Adrenal gland (tissue), 9 donors: ENCODE measurements at regions not wholly inside any gene's neighbourhood (a gene's known extent, or its start where the extent isn't known, plus 50 kb on each side); places are given as distances from the start of the nearest gene placed in this dataset.

Experiments
- DNase-seq, 7 donors: peaks; one replicate each; pipeline ENCODE4 v3.0.0-alpha.2; 2019 to 2020
- H3K27ac ChIP-seq, 5 donors: fragments of 200-600 bp; sonication (generic) in 4 of 5; 1 replicate in 3 of 5; 2 replicates in 2 of 5; pipeline versions ENCODE4 v1.5.1 to v1.8.0; 2016 to 2020; ENCODE audit warnings: mild to moderate bottlenecking in 1 of 5
- H3K27me3 ChIP-seq: fragments of 200-600 bp; 2 replicates; pipeline ENCODE4 v1.8.0; 2021
- H3K36me3 ChIP-seq, 2 donors: fragments of 200-600 bp; replicated peaks in 1 of 2; 1 replicate in 1 of 2; 2 replicates in 1 of 2; pipeline versions ENCODE4 v1.5.1 to v1.8.0; 2018 to 2022
- H3K4me1 ChIP-seq, 2 donors: fragments of 200-600 bp; replicated peaks in 1 of 2; 1 replicate in 1 of 2; 2 replicates in 1 of 2; pipeline versions ENCODE4 v1.5.1 to v1.8.0; 2018 to 2021
- H3K4me3 ChIP-seq, 4 donors: fragments of 200-600 bp; sonication (generic) in 3 of 4; one replicate each; pipeline ENCODE4 v1.5.1; 2016 to 2018
- H3K9me3 ChIP-seq, 3 donors: fragments of 200-600 bp; sonication (generic) in 1 of 3; replicated peaks in 1 of 3; 1 replicate in 2 of 3; 2 replicates in 1 of 3; pipeline versions ENCODE4 v1.5.1 to v1.8.0; 2016 to 2021
- POLR2A ChIP-seq, 2 donors: fragments of 450-650 bp; IDR thresholded peaks; one replicate each; pipeline ENCODE4 v1.6.1; 2017; ENCODE audit warnings: antibody characterized with exemption in 2 of 2, mild to moderate bottlenecking in 2 of 2, moderate library complexity in 1 of 2
- WGBS, 4 donors: extraction: QIAGEN DNeasy Blood & Tissue Kit in 2 of 4; methylation state at CpG; one replicate each; pipeline versions ENCODE4 v1.1.5 to v1.1.7; 2013 to 2017; 5-methylcytosine and 5-hydroxymethylcytosine counted together
- intact Hi-C, 2 donors: fragments of 100-400 bp; cut with DNase I; formaldehyde crosslinking; loops; one replicate each; pipeline versions ENCODE4 v1.14.1 to v1.15.0; 2022 to 2023
- TF ChIP-seq, protein P1 (sequence below), 6 experiments: fragments of 450-650 bp in 4 of 6; fragments of 200-600 bp in 2 of 6; sonication (generic) in 1 of 6; IDR thresholded peaks; 1 replicate in 5 of 6; 2 replicates in 1 of 6; pipeline versions ENCODE4 v1.5.1 to v1.8.0; 2016 to 2021; ENCODE audit warnings: antibody characterized with exemption in 6 of 6, mild to moderate bottlenecking in 2 of 6, moderate library complexity in 1 of 6
- donor health status: healthy with polysubstance abuse.
- donor health status: Bipolar disorder and iron deficiency.
- donor health status: DM: yes; HTN: yes; CAD: no.
- donor health status: DM: no; HTN: no; CAD: no.
- donor health status: DM: no; HTN: no; CAD: no.

DNA sequence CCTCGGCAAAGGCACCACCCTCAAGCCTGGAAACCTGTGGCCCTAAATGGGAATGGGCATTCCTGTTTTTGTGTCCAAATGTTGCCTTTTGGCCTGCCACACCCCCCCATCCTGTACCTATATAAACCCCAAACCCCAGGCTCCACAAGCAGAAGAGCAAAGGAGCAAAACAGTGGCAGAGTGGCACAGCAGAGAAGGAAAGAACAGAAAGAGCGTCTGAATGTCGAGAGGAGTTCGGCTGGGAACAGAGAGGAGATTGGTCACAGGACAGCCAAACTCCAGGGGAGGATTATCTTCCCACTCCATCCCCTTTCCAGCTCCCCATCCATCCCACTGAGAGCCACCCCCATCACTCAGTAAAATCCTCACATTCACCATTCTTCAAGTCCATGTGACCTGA is 58.0 kb upstream of the PREP start:
- Histone ChIP-seq H3K9me3 (peaks cover 0 to 3% (median 0%) of the 10 kb centered on the region in 3 donors), H3K36me3 (no peaks in the 10 kb centered on the region), H3K4me1 (no peaks in the 10 kb centered on the region), H3K27ac (no peak overlapping the region), H3K27me3 (no peaks in the 10 kb centered on the region), H3K4me3 (no peak overlapping the region)
- 83 to 94% (median 89%) methylated on average over 4 of the region's 4 CpGs for WGBS, 4 donors
- TF ChIP-seq POLR2A (IDR thresholded peaks at IDR 0.05), result no peak
- TF ChIP-seq, protein P1, sequence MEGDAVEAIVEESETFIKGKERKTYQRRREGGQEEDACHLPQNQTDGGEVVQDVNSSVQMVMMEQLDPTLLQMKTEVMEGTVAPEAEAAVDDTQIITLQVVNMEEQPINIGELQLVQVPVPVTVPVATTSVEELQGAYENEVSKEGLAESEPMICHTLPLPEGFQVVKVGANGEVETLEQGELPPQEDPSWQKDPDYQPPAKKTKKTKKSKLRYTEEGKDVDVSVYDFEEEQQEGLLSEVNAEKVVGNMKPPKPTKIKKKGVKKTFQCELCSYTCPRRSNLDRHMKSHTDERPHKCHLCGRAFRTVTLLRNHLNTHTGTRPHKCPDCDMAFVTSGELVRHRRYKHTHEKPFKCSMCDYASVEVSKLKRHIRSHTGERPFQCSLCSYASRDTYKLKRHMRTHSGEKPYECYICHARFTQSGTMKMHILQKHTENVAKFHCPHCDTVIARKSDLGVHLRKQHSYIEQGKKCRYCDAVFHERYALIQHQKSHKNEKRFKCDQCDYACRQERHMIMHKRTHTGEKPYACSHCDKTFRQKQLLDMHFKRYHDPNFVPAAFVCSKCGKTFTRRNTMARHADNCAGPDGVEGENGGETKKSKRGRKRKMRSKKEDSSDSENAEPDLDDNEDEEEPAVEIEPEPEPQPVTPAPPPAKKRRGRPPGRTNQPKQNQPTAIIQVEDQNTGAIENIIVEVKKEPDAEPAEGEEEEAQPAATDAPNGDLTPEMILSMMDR (IDR thresholded peaks at IDR 0.05), result no peak
- DNase-seq, result no peak
- intact Hi-C loops, result no loop called here

DNA sequence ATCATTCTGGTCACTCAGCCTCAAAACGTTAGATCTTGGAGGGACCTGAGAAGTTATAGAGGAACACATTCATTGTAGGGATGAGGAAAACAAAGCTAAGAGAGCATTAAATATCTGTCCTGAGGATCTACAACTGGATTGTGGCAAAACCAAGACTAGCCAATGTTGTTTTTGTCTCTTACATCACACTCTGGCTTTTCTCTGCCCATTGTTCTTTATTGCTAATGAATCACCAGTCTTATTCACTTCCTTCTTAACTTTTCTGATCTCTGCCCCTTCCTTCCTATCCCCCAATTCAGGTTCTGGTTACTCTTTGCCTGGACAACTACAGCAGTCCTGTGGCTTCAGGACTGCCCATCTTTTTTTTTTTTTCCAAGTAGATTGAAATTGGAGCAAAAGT is 57.0 kb upstream of the PREP start:
- H3K9me3 ChIP-seq, result no peaks in the 10 kb centered on the region
- TF ChIP-seq POLR2A (IDR thresholded peaks at IDR 0.05), result no peak
- TF ChIP-seq, protein P1 (IDR thresholded peaks at IDR 0.05), result no peak
- no peak for DNase-seq
- H3K27me3 ChIP-seq, result no peaks in the 10 kb centered on the region
- 64 to 82% (median 72%) methylated on average over 1 of the region's 1 CpG for WGBS, 4 donors
- no peak overlapping the region for H3K4me3 ChIP-seq
- no peak overlapping the region for H3K27ac ChIP-seq
- no peaks in the 10 kb centered on the region for H3K4me1 ChIP-seq
- no peaks in the 10 kb centered on the region for H3K36me3 ChIP-seq
- intact Hi-C loops, result no loop called here

DNA sequence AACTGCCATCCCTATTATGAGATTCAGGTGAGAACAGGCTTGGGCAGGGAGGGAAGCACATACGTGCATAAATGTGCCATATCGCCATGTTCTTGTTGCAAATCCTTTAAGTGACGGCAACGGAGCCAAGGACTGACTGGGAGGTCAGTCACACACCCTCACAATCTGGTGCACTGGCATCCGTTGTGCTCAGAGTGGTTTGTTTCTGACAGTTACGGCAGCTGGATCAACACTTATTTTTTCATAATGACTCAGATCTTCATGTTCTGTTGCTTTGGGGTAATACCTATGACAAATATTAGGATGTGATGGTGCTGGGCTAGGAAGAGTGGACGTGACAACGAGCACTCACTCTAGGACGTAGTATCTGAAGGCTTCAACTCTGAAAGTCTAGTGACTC is 56.2 kb upstream of the PREP start:
- TF ChIP-seq, protein P1 (IDR thresholded peaks at IDR 0.05), result no peak
- no peak for TF ChIP-seq POLR2A (IDR thresholded peaks at IDR 0.05)
- WGBS, 4 donors, result 84 to 91% (median 88%) methylated on average over 9 of the region's 9 CpGs

DNA sequence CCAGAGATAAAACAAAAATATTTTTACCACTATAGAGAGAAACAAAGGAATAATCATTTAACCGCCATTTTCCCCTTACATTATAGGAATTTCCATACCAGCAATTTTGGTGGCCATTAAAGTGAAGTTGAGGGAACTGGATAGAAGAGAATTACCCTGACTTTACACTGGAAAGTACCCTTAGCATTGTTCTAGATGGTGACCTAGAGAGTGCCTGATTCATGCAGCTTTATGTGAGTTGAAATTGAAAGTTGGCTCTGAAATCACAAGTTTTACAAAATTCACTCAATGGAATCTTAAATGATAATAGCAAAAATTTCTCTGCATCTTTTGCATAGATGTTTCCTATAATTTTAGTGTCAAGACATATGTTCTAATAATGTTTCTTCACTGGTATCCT is 55.7 kb upstream of the PREP start:
- TF ChIP-seq POLR2A (IDR thresholded peaks at IDR 0.05), result no peak
- TF ChIP-seq, protein P1 (IDR thresholded peaks at IDR 0.05), result no peak
- DNase-seq, result no peak
- H3K27me3 ChIP-seq, result no peaks in the 10 kb centered on the region
- H3K9me3 ChIP-seq, result no peaks in the 10 kb centered on the region
- intact Hi-C loops, result no loop called here
- WGBS, 4 donors, result 79 to 97% (median 90%) methylated on average over 1 of the region's 1 CpG
- no peaks in the 10 kb centered on the region for H3K4me1 ChIP-seq
- H3K27ac ChIP-seq, result no peak overlapping the region
- H3K36me3 ChIP-seq, result no peaks in the 10 kb centered on the region
- H3K4me3 ChIP-seq, result no peak overlapping the region

More for the DNA sequence above, 56.2 kb upstream of the PREP start:
- no peak overlapping the region for H3K27ac ChIP-seq
- H3K9me3 ChIP-seq, result no peaks in the 10 kb centered on the region
- no peaks in the 10 kb centered on the region for H3K36me3 ChIP-seq
- intact Hi-C loops, result no loop called here
- DNase-seq, result no peak
- no peaks in the 10 kb centered on the region for H3K4me1 ChIP-seq
- H3K4me3 ChIP-seq, result no peak overlapping the region
- no peaks in the 10 kb centered on the region for H3K27me3 ChIP-seq
